GM19395 (cell line): ENCODE measurements at regions not wholly inside any gene's neighbourhood (a gene's known extent, or its start where the extent isn't known, plus 50 kb on each side); places are given as distances from the start of the nearest gene placed in this dataset.
"Not testable (repeated sequence)": the region's sequence is repeated elsewhere in the genome, so short reads cannot be mapped to it uniquely, and the experiment has no call there.

Experiments used
- ATAC-seq: cut with Tn5 transposase; IDR thresholded peaks from one replicate; pipeline ENCODE4 v1.9.1; 2021; ENCODE audit warnings: mild to moderate bottlenecking, moderate library complexity; ENCODE audit not compliant: unreplicated experiment

DNA sequence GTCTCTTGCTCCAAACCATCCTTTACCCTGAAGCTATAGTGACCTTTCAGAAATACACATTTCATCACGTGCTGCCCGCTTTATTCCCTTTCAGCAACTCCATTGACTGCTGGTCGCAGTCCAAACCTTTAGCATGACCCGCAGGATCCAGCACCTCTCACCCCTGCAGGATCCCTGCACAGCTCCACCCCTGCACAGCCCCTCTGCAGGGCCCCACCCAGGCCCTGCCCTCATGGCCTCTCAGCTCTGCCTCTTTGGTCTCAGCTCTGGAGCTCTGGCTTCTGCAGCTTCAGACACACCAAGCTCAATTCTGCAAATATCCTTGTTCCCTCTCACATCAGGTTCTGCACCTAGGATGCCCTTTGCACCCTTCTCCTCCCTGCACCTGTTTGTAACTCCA lies 264.9 kb upstream of the C1orf174 start:
- ATAC-seq: no peak

DNA sequence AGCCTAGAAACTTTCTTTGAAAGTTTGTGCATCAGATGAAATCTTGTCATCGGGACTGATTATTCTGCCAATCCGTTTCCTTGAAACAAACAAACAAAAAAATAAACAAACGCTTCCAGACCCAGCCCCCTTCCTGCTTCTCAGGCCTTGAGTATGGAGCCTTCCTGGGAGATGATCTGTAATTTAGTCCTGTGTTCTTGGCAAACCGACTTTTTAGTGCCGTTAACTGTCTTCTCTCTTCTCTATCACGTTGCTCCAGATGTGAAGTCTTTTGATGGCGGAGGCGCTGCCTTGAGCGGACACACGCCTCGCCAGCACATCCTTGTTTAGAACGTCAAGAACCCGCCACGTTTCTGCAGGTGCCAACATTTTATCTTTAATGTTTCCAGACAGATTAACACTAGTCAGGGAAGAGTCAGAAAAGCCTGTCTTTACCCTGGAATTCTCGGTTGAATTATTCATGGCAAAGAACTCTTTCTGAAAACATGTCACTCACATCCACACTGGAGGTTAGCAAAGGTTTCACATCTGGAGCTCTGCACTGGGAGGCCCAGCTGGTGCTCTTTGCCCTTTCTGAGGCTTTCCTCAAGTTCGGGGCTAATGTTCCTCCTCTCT lies 265.7 kb upstream of the C1orf174 start:
- ATAC-seq: no peak

DNA sequence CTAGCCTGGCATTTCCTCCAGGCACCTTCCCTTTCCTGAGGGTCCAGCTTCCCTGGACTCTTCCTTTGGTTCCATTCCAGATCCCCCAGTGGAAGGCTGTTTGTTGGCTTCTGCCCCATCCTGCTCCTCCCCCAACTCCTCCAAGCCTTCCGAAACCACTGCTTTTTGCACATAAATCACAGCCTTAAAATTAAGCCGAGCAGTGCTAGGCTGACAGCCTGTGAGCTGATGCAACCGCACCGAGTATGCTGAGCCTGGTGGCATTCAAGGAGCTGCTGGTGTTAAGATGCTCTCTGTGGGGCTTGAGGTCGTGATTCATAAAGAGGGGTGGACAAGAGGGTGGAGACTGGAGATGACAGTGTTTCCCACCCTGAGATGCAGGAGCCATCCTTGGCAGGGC lies 266.6 kb upstream of the C1orf174 start:
- no peak for ATAC-seq

DNA sequence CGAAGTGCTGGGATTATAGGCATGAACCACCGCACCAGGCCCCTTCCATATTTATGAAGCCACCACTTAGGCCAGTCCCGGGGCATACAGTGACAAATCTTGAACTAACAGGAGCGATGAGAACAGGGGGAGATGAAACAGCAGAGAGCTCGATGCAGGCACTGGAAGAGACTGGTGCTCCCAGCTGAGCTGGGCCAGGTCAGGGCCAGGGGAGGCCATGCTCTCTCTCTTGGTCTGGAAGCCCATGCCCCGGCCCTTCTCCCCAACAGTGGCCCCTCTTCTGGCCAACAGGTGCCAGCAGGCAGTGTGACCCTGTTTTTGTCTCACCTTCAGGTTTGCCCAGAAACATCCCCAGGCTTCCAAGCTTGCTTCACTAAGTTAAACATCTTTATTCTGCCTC lies 269.9 kb upstream of the C1orf174 start:
- no peak for ATAC-seq

GRCh38 chr1:4170548-4171340 lies 270.7 kb upstream of the C1orf174 start:
- ATAC-seq: no peak

- no peak for ATAC-seq
Measured at GRCh38 chr1:4171480-4172450, 271.7 kb upstream of the C1orf174 start.

- ATAC-seq: no peak
Measured at GRCh38 chr1:4172644-4173599, 272.9 kb upstream of the C1orf174 start.

DNA sequence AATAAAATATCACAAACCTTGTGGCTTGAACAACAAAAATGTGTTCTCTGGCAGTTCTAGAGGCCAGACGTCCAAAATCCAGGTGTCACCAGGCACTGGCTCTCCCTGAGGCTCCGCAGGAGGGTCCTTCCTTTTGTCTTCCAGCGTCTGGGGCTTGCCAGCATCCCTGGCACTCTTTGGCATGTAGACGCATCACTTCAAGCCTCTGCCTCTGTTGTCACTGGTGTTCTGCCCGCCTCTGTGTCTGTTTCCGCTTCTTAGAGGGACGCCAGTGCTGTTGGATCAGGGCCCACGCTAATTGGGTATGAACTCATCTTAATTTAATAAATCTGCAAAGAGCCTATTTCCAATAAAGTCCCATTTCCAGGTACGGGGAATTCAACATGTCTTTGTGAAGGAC lies 273.7 kb upstream of the C1orf174 start:
- no peak for ATAC-seq

DNA sequence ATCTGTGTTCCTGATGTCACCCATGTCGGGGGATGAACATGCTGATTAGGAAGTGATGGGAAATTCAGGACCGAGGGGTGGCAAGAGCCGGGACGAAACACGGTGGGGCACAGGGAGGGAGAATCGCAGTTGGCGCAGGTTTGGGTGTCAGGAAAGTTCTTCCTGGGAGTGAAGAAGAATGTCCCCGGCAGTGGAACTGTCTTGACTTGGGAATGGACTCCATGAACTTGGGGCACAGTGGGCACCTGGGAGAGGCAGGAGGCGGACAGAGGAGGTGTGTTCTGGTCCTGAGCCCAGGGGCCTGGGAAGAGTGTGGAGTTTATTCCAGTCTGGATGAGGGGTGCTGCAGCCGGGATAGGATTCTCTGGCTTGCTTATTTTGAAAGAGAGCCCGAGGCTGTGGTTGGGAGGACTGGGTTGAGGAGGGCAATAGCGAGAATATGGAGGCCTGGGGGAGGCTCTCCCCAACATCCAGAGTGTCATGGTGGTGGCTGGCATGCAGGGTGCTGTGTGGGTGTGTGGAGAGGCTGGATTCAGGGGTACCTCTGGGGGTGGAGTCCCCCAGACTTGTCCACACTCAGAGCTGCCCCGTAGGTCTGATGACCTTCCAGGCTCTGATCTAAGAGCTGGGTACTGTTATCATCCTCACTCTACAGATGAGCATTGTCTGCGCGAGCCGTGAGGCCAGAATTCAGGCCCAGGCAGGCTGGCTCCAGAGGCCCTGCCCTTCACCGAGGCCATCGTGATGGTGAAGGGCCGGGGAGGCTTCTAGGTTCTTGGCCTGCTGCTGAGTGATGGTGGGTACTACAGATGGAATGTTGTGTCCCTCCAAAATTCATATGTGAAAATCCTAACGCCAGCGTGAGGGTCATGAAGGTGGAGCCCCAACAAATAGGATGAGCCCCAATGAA lies 274.5 kb upstream of the C1orf174 start:
- no peak for ATAC-seq

GRCh38 chr1:4175566-4176405 lies 275.7 kb upstream of the C1orf174 start:
- ATAC-seq: no peak

GRCh38 chr1:4176841-4177240 lies 276.8 kb upstream of the C1orf174 start:
- ATAC-seq: no peak

DNA sequence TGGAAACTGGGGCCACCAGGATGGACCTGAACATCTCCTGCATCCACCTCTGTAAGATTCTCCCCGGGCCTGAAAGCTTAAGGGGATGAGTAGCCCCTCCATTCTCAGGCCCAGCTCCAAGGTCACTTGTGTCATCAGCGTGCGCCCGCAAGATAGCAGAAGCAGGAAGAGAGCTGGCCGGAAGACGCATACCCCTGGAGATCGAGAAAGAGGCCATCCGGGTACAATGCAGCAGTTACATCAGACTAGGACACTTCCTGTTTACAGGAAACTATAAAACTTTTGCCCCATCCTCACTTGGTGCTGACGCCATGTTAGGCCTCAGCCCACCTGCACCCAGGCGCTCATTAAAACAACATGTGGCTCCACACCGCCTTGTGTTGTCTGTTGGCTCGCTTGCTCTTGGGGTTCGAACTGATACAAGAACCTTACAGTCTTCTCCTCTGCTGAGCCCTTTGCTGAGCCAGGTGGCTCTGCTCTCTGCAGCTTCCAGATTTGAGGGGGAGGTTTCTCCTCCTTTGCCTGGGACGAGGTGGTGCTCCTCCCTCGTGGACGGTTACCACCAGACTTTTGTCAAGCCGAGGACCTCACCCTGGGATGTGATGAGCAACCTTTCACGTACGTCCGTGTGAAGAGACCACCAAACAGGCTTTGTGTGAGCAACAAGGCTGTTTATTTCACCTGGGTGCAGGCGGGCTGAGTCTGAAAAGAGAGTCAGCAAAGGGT lies 277.5 kb upstream of the C1orf174 start:
- ATAC-seq: no peak

DNA sequence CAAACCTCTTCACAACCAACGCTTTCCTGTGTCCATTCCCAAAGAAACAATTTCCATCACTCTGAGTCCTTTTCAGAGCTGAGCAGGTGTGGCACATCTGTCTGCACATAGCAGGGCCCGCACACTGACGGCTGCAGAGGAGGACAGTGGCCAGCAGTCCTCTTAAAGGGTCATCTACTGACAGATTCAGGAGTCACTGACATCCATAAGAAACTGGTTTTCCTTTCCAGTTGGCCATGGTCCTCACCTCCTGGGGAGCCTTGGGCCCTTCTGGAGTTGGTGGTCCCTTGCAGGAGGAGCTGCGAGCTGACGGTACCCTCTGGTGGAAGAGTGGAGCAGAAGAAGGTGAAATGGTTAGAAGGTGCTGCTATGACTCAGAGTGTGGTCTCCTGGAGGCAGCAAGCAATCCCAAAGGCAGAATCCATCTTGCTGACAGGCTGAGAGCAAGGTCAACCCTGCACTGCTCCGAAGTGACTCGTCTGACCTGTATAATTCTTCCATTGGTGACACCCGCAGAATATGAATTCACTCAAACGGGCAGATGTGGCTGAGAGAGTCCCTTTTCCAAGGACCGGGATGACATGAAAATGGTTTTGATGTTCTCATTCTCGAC lies 278.5 kb upstream of the C1orf174 start:
- ATAC-seq: no peak

- ATAC-seq: no peak
Measured at GRCh38 chr1:4179914-4180735, 280.1 kb upstream of the C1orf174 start.

DNA sequence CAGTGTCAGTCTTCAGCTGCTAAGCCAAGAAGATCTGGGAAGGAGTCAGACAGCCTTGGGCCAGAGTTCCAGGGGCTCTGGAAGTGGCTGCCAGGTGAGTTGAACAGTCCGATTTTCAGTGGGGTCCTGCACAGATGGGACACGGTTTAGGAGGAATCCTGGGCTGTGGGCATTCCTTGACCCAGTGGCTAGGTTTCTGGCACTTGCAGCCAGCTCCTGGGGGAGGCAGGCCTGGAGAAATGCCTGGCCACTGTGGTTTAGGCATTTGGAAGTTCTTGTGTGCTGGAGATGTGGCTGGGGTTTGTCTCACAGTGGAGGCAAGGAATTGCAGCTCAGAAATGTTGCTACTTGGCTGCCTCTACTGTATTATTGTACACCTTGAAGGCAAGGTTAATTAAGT lies 286.4 kb upstream of the C1orf174 start:
- ATAC-seq: not testable (repeated sequence)

DNA sequence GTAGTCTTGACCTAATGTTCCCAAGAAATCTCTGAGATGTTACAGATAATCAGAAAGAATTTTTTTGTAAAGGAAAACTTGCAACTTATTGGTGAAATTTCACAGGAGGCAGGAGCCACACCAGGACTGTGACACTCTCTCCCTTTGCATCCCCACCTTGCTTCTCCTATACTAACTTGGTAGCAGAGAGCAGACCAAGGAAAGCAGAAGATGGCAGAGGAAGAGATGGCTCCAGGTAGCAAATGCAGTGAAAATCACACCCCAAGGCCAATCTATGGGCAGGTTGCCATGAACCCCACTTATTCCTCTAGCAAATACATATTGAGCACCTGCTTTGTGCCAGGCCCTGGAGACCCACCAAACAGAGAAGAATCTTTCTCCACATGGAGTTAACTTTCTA lies 303.4 kb upstream of the C1orf174 start:
- no peak for ATAC-seq
